ENCODE measurements at regions not wholly inside any gene's neighbourhood (a gene's known extent, or its start where the extent isn't known, plus 50 kb on each side); places are given as distances from the start of the nearest gene placed in this dataset.

DNA sequence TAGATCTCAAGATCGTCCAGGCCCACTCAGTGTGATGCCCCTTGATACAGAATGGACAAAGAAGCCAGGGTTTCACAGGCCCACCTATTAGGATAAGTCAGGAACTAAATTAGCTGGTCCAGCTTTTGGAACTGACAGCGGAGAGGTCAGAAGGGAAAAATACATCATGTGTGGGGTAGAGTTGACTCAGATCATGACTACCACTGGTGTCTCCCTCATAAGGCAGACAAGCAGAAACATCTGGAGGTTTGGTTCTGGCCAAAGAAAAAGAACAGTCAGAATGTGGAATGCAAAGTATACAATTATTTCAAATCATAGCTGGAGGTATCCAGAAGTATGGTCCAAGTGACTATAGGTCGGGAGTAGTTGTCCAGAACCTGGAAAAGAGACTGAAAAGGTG, 621.1 kb upstream of the CELF2 start:
- no peak for TF ChIP-seq CTCF (conservative IDR thresholded peaks at IDR 0.05; ENCODE audit: low read depth, low read length)
- no peak for TF ChIP-seq POLR2A (IDR thresholded peaks at IDR 0.05; ENCODE audit: low read depth, low read length)
- no peak for TF ChIP-seq RCOR1 (IDR thresholded peaks at IDR 0.05; ENCODE audit: insufficient replicate concordance, low read length)

All from IMR-90 (cell line).